GM08714 (cell line): ENCODE measurements at regions not wholly inside any gene's neighbourhood (a gene's known extent, or its start where the extent isn't known, plus 50 kb on each side); places are given as distances from the start of the nearest gene placed in this dataset.
"Not testable (repeated sequence)": the region's sequence is repeated elsewhere in the genome, so short reads cannot be mapped to it uniquely, and the experiment has no call there.

Experiments used
- H3K4me3 ChIP-seq: fragments of 200-500 bp; sonication (Bioruptor generic); 2 replicates; pipeline ENCODE4 v1.5.1; 2014; ENCODE audit warnings: mild to moderate bottlenecking, low read length, inconsistent platforms
- ZNF274 ChIP-seq: IDR thresholded peaks from 2 replicates; pipeline ENCODE4 v1.6.1; 2012; ENCODE audit warnings: mild to moderate bottlenecking, low read depth, low read length

- H3K4me3 ChIP-seq = no peak overlapping the region
- TF ChIP-seq ZNF274 = no peak
These were observed 227.7 kb upstream of the HES1 start for GRCh38 chr3:193908181-193908744.

GRCh38 chr3:193909387-193909786 is 226.6 kb upstream of the HES1 start:
- H3K4me3 ChIP-seq = no peak overlapping the region

GRCh38 chr3:193910310-193910709 is 225.6 kb upstream of the HES1 start:
- TF ChIP-seq ZNF274 = no peak

More at GRCh38 chr3:193909387-193909786, 226.6 kb upstream of the HES1 start:
- no peak for TF ChIP-seq ZNF274

GRCh38 chr3:193910886-193911738 is 224.8 kb upstream of the HES1 start:
- no peak for TF ChIP-seq ZNF274
- H3K4me3 ChIP-seq = no peak overlapping the region

More at GRCh38 chr3:193910310-193910709, 225.6 kb upstream of the HES1 start:
- H3K4me3 ChIP-seq = no peak overlapping the region

GRCh38 chr3:193911784-193912340 is 224.1 kb upstream of the HES1 start:
- no peak overlapping the region for H3K4me3 ChIP-seq
- TF ChIP-seq ZNF274 = no peak

GRCh38 chr3:193912621-193913178 is 223.2 kb upstream of the HES1 start:
- no peak overlapping the region for H3K4me3 ChIP-seq
- TF ChIP-seq ZNF274 = no peak

- no peak overlapping the region for H3K4me3 ChIP-seq
- no peak for TF ChIP-seq ZNF274
These were observed 221.3 kb upstream of the HES1 start for GRCh38 chr3:193914602-193915001.

GRCh38 chr3:193915099-193915498 is 220.8 kb upstream of the HES1 start:
- no peak for TF ChIP-seq ZNF274

GRCh38 chr3:193915613-193916012 is 220.3 kb upstream of the HES1 start:
- TF ChIP-seq ZNF274 = no peak
- no peak overlapping the region for H3K4me3 ChIP-seq

More at GRCh38 chr3:193915099-193915498, 220.8 kb upstream of the HES1 start:
- no peak overlapping the region for H3K4me3 ChIP-seq

- TF ChIP-seq ZNF274 = no peak
- H3K4me3 ChIP-seq = no peak overlapping the region
These were observed 218.8 kb upstream of the HES1 start for GRCh38 chr3:193917158-193917557.

- no peak overlapping the region for H3K4me3 ChIP-seq
- no peak for TF ChIP-seq ZNF274
These were observed 214.5 kb upstream of the HES1 start for GRCh38 chr3:193921465-193921864.

- TF ChIP-seq ZNF274 = no peak
- no peak overlapping the region for H3K4me3 ChIP-seq
These were observed 213.7 kb upstream of the HES1 start for GRCh38 chr3:193922034-193922774.

- H3K4me3 ChIP-seq = not testable (repeated sequence)
These were observed 212.0 kb upstream of the HES1 start for GRCh38 chr3:193923958-193924357.

- H3K4me3 ChIP-seq = not testable (repeated sequence)
These were observed 209.9 kb upstream of the HES1 start for GRCh38 chr3:193926071-193926470.

- H3K4me3 ChIP-seq = not testable (repeated sequence)
These were observed 208.3 kb upstream of the HES1 start for GRCh38 chr3:193927413-193928206.
